ENCODE measurements at regions not wholly inside any gene's neighbourhood (a gene's known extent, or its start where the extent isn't known, plus 50 kb on each side); places are given as distances from the start of the nearest gene placed in this dataset.

DNA sequence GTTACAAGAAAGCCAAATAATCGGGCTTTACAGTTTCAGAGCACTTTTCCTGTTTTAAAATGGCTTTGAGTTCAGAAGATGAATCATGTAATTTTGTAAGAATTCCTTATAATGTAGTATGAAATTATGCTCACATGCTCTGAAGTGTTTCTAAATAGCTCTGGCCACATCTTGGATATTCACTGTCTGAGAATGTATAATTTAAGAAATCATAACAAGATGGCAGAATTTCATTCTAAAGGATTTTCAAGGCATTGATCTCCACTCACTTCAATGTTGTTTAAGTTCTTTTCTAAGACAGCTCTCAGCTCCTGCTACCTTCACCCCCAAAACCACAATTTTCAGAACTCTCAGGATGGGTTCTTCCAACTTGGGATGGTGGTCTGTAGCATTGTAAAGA is 180.1 kb downstream of the DACT1 start:
- no peak for TF ChIP-seq POLR2A (IDR thresholded peaks at IDR 0.05)
- TF ChIP-seq, protein P1, sequence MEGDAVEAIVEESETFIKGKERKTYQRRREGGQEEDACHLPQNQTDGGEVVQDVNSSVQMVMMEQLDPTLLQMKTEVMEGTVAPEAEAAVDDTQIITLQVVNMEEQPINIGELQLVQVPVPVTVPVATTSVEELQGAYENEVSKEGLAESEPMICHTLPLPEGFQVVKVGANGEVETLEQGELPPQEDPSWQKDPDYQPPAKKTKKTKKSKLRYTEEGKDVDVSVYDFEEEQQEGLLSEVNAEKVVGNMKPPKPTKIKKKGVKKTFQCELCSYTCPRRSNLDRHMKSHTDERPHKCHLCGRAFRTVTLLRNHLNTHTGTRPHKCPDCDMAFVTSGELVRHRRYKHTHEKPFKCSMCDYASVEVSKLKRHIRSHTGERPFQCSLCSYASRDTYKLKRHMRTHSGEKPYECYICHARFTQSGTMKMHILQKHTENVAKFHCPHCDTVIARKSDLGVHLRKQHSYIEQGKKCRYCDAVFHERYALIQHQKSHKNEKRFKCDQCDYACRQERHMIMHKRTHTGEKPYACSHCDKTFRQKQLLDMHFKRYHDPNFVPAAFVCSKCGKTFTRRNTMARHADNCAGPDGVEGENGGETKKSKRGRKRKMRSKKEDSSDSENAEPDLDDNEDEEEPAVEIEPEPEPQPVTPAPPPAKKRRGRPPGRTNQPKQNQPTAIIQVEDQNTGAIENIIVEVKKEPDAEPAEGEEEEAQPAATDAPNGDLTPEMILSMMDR (IDR thresholded peaks at IDR 0.05): no peak
